Suprapubic skin (tissue), 4 donors: ENCODE measurements at regions not wholly inside any gene's neighbourhood (a gene's known extent, or its start where the extent isn't known, plus 50 kb on each side); places are given as distances from the start of the nearest gene placed in this dataset.

ENCODE experiments used
- CTCF ChIP-seq, 2 donors: fragments of 200-600 bp in 1 of 2; fragments of 450-650 bp in 1 of 2; sonication (generic) in 1 of 2; IDR thresholded peaks; one replicate each; pipeline ENCODE4 v1.5.1; 2016 to 2019; ENCODE audit warnings: antibody characterized with exemption in 2 of 2, mild to moderate bottlenecking in 1 of 2, moderate library complexity in 1 of 2
- EP300 ChIP-seq: sonication (generic); formaldehyde crosslinking; IDR thresholded peaks from one replicate; pipeline ENCODE4 v1.6.1; 2017; ENCODE audit warnings: antibody characterized with exemption
- POLR2A ChIP-seq, 2 donors: fragments of 450-650 bp; IDR thresholded peaks; one replicate each; pipeline ENCODE4 v1.6.1; 2017; ENCODE audit warnings: antibody characterized with exemption in 2 of 2, mild to moderate bottlenecking in 2 of 2, moderate library complexity in 2 of 2
- POLR2AphosphoS5 ChIP-seq, 3 donors: sonication (generic); formaldehyde crosslinking; IDR thresholded peaks; one replicate each; pipeline ENCODE4 v1.6.1; 2017; ENCODE audit warnings: antibody characterized with exemption in 3 of 3

GRCh38 chr12:115850957-115851356 lies 426.5 kb downstream of the MED13L start:
- TF ChIP-seq CTCF (IDR thresholded peaks at IDR 0.05) (no peak), EP300 (no peak), POLR2AphosphoS5 (IDR thresholded peaks at IDR 0.05) (no peak), POLR2A (IDR thresholded peaks at IDR 0.05) (no peak)
